CD8-positive, alpha-beta memory T cell (primary cell): ENCODE measurements at regions not wholly inside any gene's neighbourhood (a gene's known extent, or its start where the extent isn't known, plus 50 kb on each side); places are given as distances from the start of the nearest gene placed in this dataset.
"Not testable (repeated sequence)": the region's sequence is repeated elsewhere in the genome, so short reads cannot be mapped to it uniquely, and the experiment has no call there.

Experiments
- CTCF ChIA-PET: fragments of 350-600 bp; sonication (Branson Sonifier 250); formaldehyde crosslinking; loops from one replicate; lab custom pipeline; 2021; ENCODE audit warnings: antibody characterized with exemption; lab: Charles Lee
- POLR2A ChIA-PET: fragments of 350-600 bp; sonication (Branson Sonifier 250); formaldehyde crosslinking; loops from one replicate; lab custom pipeline; 2021; ENCODE audit warnings: antibody characterized with exemption; lab: Charles Lee
- DNase-seq, 5 donors: peaks; one replicate each; pipeline versions ENCODE4 v3.0.0 to v3.0.0-alpha.2; 2020 to 2022; ENCODE audit warnings: mixed read lengths in 1 of 5
- H3K27ac ChIP-seq: one replicate; pipeline ENCODE4 v1.7.0; 2013; ENCODE audit warnings: low read depth, mild to moderate bottlenecking, low read length, moderate library complexity
- H3K27me3 ChIP-seq: 2 replicates; pipeline ENCODE4 v1.7.0; 2013; ENCODE audit warnings: low read length, mild to moderate bottlenecking; ENCODE audit not compliant: insufficient read depth, poor library complexity, severe bottlenecking
- H3K36me3 ChIP-seq: 2 replicates; pipeline ENCODE4 v1.7.0; 2013; ENCODE audit warnings: mild to moderate bottlenecking, low read length, moderate library complexity; ENCODE audit not compliant: insufficient read depth
- H3K4me1 ChIP-seq: 2 replicates; pipeline ENCODE4 v1.7.0; 2013; ENCODE audit warnings: mild to moderate bottlenecking, low read length, moderate library complexity; ENCODE audit not compliant: insufficient read depth
- H3K4me3 ChIP-seq: 2 replicates; pipeline ENCODE4 v1.7.0; 2013; ENCODE audit warnings: mild to moderate bottlenecking, low read length
- H3K9me3 ChIP-seq: 2 replicates; pipeline ENCODE4 v1.7.0; 2013; ENCODE audit warnings: mild to moderate bottlenecking, low read length
- H3K27ac Mint-ChIP-seq, 8 donors: one replicate each; pipeline ENCODE4 v1.8.0; 2020 to 2021; ENCODE audit warnings: mixed read lengths in 8 of 8, mild to moderate bottlenecking in 6 of 8, inconsistent platforms in 3 of 8, moderate library complexity in 3 of 8
- H3K27me3 Mint-ChIP-seq, 2 donors: one replicate each; pipeline ENCODE4 v1.8.0; 2020 to 2021; ENCODE audit warnings: mixed read lengths in 2 of 2, mild to moderate bottlenecking in 1 of 2, moderate library complexity in 1 of 2
- H3K36me3 Mint-ChIP-seq, 3 donors: one replicate each; pipeline ENCODE4 v1.8.0; 2020 to 2021; ENCODE audit warnings: mixed read lengths in 3 of 3, inconsistent platforms in 1 of 3, mild to moderate bottlenecking in 1 of 3
- H3K4me1 Mint-ChIP-seq, 3 donors: one replicate each; pipeline ENCODE4 v1.8.0; 2020 to 2021; ENCODE audit warnings: mixed read lengths in 3 of 3, inconsistent platforms in 1 of 3, mild to moderate bottlenecking in 1 of 3
- H3K4me3 Mint-ChIP-seq, 7 donors: one replicate each; pipeline ENCODE4 v1.8.0; 2020 to 2021; ENCODE audit warnings: mixed read lengths in 7 of 7, mild to moderate bottlenecking in 6 of 7, moderate library complexity in 4 of 7, inconsistent platforms in 2 of 7
- H3K9me3 Mint-ChIP-seq, 5 donors: one replicate each; pipeline ENCODE4 v1.8.0; 2020 to 2022; ENCODE audit warnings: mixed read lengths in 5 of 5, mild to moderate bottlenecking in 3 of 5, moderate library complexity in 2 of 5, inconsistent platforms in 1 of 5

DNA sequence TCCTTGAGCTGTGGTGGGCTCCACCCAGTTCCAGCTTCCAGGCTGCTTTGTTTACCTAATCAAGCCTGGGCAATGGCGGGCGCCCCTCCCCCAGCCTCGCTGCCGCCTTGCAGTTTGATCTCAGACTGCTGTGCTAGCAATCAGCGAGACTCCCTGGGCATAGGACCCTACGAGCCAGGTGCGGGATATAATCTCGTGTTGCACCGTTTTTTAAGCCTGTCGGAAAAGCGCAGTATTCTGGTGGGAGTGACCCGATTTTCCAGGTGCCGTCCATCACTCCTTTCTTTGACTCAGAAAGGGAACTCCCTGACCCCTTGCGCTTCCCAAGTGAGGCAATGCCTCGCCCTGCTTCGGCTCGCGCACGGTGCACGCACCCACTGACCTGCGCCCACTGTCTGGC is 133.0 kb upstream of the TCF4 start:
- H3K36me3 ChIP-seq, H3K4me1 ChIP-seq, H3K4me3 Mint-ChIP-seq, H3K36me3 Mint-ChIP-seq, H3K27me3 ChIP-seq, H3K27ac Mint-ChIP-seq, CTCF ChIA-PET, POLR2A ChIA-PET, H3K9me3 Mint-ChIP-seq, DNase-seq, H3K27me3 Mint-ChIP-seq, H3K4me1 Mint-ChIP-seq, H3K27ac ChIP-seq, H3K9me3 ChIP-seq, H3K4me3 ChIP-seq: not testable (repeated sequence)

DNA sequence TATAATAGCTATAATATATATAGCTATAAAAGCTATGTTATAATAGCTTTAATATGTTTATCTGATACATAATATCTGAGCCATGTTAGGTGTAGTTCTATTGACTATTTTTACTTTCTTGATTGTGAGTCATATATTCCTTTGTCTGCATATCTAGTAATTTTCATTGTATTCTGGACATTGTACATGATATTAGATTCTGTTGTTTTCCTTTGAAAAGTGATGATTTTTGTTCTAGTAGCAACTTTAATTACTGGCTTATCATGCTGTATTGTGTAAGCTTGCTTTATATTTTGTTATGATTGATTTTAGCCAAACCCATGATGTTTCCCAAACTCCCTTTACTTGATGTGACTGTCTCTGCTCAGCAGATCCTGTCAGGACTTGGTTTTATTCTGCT is 125.7 kb upstream of the TCF4 start:
- Mint-ChIP-seq H3K4me3 (no peak overlapping the region), H3K9me3 (peaks cover 0 to 26% (median 3%) of the 10 kb centered on the region in 5 donors), H3K27me3 (no peaks in the 10 kb centered on the region), H3K27ac (no peak overlapping the region), H3K4me1 (no peaks in the 10 kb centered on the region), H3K36me3 (no peaks in the 10 kb centered on the region)
- H3K36me3 ChIP-seq, result no peaks in the 10 kb centered on the region
- H3K27ac ChIP-seq, result no peak overlapping the region
- no peaks in the 10 kb centered on the region for H3K27me3 ChIP-seq
- ChIA-PET POLR2A (no interaction called here), CTCF (no interaction called here)
- no peaks in the 10 kb centered on the region for H3K4me1 ChIP-seq
- no peak for DNase-seq
- no peak overlapping the region for H3K4me3 ChIP-seq
- no peaks in the 10 kb centered on the region for H3K9me3 ChIP-seq

DNA sequence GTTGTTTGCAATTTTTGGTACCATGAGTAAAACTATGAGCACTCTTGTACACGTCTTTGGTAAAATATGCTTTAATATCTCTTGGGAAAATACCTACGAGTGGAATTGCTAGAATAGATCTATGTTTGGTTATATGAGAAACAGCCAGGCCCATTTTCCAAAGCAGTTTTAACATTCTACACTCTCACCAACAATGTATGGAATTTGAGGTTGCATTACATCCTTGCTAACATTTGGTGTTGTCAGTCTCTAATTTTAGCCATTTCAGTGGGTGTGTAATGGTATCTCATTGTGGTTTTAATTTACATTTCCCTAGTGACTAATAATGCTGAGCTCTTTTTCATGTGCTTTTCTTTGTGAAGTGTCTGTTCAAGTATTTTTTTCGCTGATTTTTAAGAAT is 118.9 kb upstream of the TCF4 start:
- Mint-ChIP-seq H3K36me3 (no peaks in the 10 kb centered on the region), H3K27ac (no peak overlapping the region), H3K27me3 (no peaks in the 10 kb centered on the region), H3K4me1 (no peaks in the 10 kb centered on the region), H3K4me3 (no peak overlapping the region), H3K9me3 (peaks cover 0 to 13% (median 4%) of the 10 kb centered on the region in 5 donors)
- ChIA-PET CTCF (no interaction called here), POLR2A (no interaction called here)
- Histone ChIP-seq H3K27me3 (no peaks in the 10 kb centered on the region), H3K4me1 (no peaks in the 10 kb centered on the region), H3K36me3 (no peaks in the 10 kb centered on the region), H3K9me3 (no peaks in the 10 kb centered on the region), H3K4me3 (no peak overlapping the region), H3K27ac (no peak overlapping the region)
- DNase-seq, result no peak

DNA sequence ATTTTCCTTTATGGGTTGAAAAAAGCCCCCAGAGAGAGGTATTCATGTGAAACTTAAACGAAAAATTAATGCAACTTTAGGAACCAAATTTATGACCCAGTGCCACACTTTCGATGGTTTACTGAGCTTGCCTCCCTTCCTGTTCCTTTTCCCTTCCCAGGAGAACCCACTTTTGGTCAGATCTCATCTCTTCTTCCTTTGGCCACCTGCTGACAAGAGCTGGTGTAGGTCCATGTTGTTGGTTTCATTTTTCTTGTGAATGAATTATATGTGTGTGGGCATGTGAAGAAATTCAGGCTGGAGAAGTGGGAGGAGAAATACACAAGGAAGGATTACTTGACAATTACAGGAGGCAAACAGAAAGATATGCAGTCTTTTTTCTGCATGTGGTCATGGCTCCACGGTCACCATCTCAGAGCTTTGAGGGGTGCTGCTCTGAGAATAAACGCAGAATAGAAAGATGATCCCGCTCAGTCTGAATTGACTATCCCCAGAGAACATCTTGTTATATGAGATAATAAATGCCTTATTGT is 111.3 kb upstream of the TCF4 start:
- H3K36me3 Mint-ChIP-seq, result no peaks in the 10 kb centered on the region
- H3K36me3 ChIP-seq, result no peaks in the 10 kb centered on the region
- no peak overlapping the region for H3K4me3 Mint-ChIP-seq
- H3K27ac ChIP-seq, result no peak overlapping the region
- H3K9me3 Mint-ChIP-seq, result peaks cover 2 to 9% (median 8%) of the 10 kb centered on the region in 5 donors
- H3K4me1 Mint-ChIP-seq, result no peaks in the 10 kb centered on the region
- CTCF ChIA-PET, result no interaction called here
- POLR2A ChIA-PET, result no interaction called here
- H3K4me1 ChIP-seq, result no peaks in the 10 kb centered on the region
- H3K27ac Mint-ChIP-seq, result no peak overlapping the region
- no peak overlapping the region for H3K4me3 ChIP-seq
- no peaks in the 10 kb centered on the region for H3K27me3 ChIP-seq
- H3K9me3 ChIP-seq, result no peaks in the 10 kb centered on the region
- no peaks in the 10 kb centered on the region for H3K27me3 Mint-ChIP-seq
- no peak for DNase-seq

DNA sequence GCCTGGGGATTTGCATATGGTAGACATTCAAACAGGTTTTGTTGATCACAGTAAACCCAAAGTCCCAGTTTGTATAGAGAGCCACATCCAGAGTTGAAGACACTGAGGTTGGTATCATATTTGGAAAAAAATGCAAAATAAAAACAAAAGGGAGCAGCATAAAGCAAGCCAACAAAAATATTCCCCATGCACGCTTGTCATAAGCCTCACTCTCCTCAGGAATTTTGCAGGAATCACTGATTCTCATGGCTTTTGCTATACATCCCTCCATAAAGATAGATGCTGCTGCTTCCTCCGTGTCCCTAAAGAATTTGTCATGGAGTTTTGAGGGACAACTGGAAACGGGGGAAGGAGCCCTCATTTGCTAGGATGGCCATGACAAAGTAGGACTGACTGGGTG is 108.8 kb upstream of the TCF4 start:
- H3K27ac Mint-ChIP-seq, result no peak overlapping the region
- no peak for DNase-seq
- H3K27me3 Mint-ChIP-seq, result peaks cover 0 to 2% of the 10 kb centered on the region in 2 donors
- H3K4me3 Mint-ChIP-seq, result no peak overlapping the region
- Histone ChIP-seq H3K9me3 (no peaks in the 10 kb centered on the region), H3K4me3 (no peak overlapping the region), H3K36me3 (no peaks in the 10 kb centered on the region), H3K27ac (no peak overlapping the region), H3K27me3 (no peaks in the 10 kb centered on the region), H3K4me1 (no peaks in the 10 kb centered on the region)
- CTCF ChIA-PET, result no interaction called here
- peaks cover 2 to 8% (median 6%) of the 10 kb centered on the region in 5 donors for H3K9me3 Mint-ChIP-seq
- H3K36me3 Mint-ChIP-seq, result no peaks in the 10 kb centered on the region
- H3K4me1 Mint-ChIP-seq, result no peaks in the 10 kb centered on the region
- POLR2A ChIA-PET, result no interaction called here

DNA sequence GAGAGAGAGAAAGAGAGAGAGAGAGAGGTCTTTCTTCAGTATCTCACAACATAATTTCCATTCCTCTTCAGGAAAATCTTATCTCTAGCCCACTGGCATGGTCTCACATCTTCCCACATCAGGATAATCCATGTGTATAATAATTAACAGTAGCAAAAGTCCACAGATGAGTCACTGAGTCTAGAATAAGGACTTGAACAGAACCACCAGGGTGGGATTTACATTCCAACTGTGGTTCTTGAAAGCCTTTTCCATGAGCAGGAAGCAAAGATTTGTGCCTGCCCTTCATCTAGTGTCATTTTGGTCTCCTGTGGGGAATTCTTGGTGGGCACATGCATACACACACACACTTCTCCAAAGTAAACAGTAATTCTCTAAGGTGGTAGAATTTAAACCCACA is 107.1 kb upstream of the TCF4 start:
- peaks cover 0 to 2% of the 10 kb centered on the region in 2 donors for H3K27me3 Mint-ChIP-seq
- no peaks in the 10 kb centered on the region for H3K9me3 ChIP-seq
- no peak overlapping the region for H3K4me3 ChIP-seq
- H3K27ac ChIP-seq, result no peak overlapping the region
- H3K27me3 ChIP-seq, result no peaks in the 10 kb centered on the region
- no peaks in the 10 kb centered on the region for H3K36me3 Mint-ChIP-seq
- no peaks in the 10 kb centered on the region for H3K4me1 ChIP-seq
- H3K9me3 Mint-ChIP-seq, result peaks cover 2 to 8% (median 6%) of the 10 kb centered on the region in 5 donors
- no peaks in the 10 kb centered on the region for H3K36me3 ChIP-seq
- DNase-seq, result no peak
- no peak overlapping the region for H3K4me3 Mint-ChIP-seq
- POLR2A ChIA-PET, result no interaction called here
- no peak overlapping the region for H3K27ac Mint-ChIP-seq
- no peaks in the 10 kb centered on the region for H3K4me1 Mint-ChIP-seq
- CTCF ChIA-PET, result no interaction called here

DNA sequence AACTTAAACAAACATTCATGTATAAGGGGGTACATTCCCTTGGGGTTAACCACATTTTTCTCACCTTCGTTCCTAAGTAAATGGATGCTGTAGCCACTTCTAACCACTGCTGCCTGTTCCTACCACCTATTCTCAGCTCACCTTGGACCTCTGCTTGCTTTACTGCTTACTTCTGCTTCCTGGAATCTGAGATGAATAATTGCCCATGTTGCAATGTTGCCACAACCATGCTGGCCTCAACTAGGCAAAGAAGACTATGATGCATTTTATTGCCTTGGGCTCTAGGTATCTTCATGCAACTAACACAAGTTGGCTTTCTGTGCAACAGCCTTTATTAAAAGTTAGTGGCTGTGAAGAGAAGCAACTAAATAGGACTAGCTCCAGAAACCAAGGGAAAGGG is 106.3 kb upstream of the TCF4 start:
- no peak overlapping the region for H3K4me3 ChIP-seq
- CTCF ChIA-PET, result no interaction called here
- H3K27ac Mint-ChIP-seq, result no peak overlapping the region

DNA sequence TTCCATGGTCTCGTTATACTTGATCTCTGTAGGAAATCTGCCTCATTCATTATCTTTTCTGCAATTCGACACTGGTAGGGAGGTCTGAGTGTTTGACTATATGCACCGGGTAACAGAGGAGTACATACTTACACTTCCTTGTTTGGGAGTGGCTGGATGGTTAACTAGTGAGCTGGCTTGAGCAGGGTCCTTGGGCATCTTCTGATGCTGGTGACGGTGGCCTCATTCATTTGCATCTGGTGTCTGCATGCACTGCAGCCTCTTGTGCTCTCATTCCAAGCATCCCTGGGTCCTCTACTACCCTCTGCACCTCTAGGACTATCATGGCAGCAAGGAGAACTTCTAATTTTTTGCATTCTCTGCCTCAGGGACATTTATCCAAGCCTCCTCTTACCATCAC is 100.0 kb upstream of the TCF4 start:
- DNase-seq, result no peak
- H3K4me1 Mint-ChIP-seq, result no peaks in the 10 kb centered on the region
- peaks cover 0 to under 1% of the 10 kb centered on the region in 2 donors for H3K27me3 Mint-ChIP-seq
- H3K27ac Mint-ChIP-seq, result no peak overlapping the region
- H3K4me3 Mint-ChIP-seq, result no peak overlapping the region
- ChIA-PET CTCF (no interaction called here), POLR2A (no interaction called here)
- Histone ChIP-seq H3K4me3 (no peak overlapping the region), H3K27me3 (no peaks in the 10 kb centered on the region), H3K9me3 (no peaks in the 10 kb centered on the region), H3K36me3 (no peaks in the 10 kb centered on the region), H3K4me1 (no peaks in the 10 kb centered on the region), H3K27ac (no peak overlapping the region)
- H3K9me3 Mint-ChIP-seq, result peaks cover 0 to 12% (median 4%) of the 10 kb centered on the region in 5 donors
- H3K36me3 Mint-ChIP-seq, result no peaks in the 10 kb centered on the region

More for the DNA sequence above, 106.3 kb upstream of the TCF4 start:
- Histone ChIP-seq H3K4me1 (no peaks in the 10 kb centered on the region), H3K9me3 (no peaks in the 10 kb centered on the region), H3K27ac (no peak overlapping the region), H3K27me3 (no peaks in the 10 kb centered on the region), H3K36me3 (no peaks in the 10 kb centered on the region)
- Mint-ChIP-seq H3K36me3 (no peaks in the 10 kb centered on the region), H3K4me3 (no peak overlapping the region), H3K9me3 (peaks cover 1 to 8% (median 5%) of the 10 kb centered on the region in 5 donors), H3K27me3 (peaks cover 0 to 2% of the 10 kb centered on the region in 2 donors), H3K4me1 (no peaks in the 10 kb centered on the region)
- DNase-seq, result no peak
- POLR2A ChIA-PET, result no interaction called here

DNA sequence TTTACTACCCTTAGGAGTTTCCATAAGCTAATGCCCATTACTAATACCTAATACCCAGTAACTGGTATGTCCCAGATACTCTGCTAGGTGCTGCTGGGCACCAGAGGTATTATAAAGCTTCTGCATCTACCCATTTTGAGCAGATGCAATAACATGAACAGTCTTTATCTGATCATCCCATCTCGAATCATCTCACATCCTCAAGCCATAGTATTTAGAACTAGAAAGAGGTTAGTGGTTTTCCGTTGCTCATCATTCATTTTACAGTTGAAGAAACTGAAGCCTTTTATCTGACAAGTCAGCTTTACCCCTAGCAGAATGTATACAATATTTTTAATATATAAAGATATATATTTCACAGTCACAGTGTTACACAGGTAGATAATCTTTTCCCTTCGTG is 99.1 kb upstream of the TCF4 start:
- Histone ChIP-seq H3K4me3 (no peak overlapping the region), H3K9me3 (no peaks in the 10 kb centered on the region), H3K36me3 (no peaks in the 10 kb centered on the region), H3K4me1 (no peaks in the 10 kb centered on the region), H3K27ac (no peak overlapping the region), H3K27me3 (no peaks in the 10 kb centered on the region)
- H3K4me1 Mint-ChIP-seq, result no peaks in the 10 kb centered on the region
- POLR2A ChIA-PET, result no interaction called here
- DNase-seq, result no peak
- H3K36me3 Mint-ChIP-seq, result no peaks in the 10 kb centered on the region
- no peaks in the 10 kb centered on the region for H3K27me3 Mint-ChIP-seq
- H3K27ac Mint-ChIP-seq, result no peak overlapping the region
- no peak overlapping the region for H3K4me3 Mint-ChIP-seq
- CTCF ChIA-PET, result no interaction called here
- peaks cover 0 to 12% (median 4%) of the 10 kb centered on the region in 5 donors for H3K9me3 Mint-ChIP-seq
